ENCODE measurements at regions not wholly inside any gene's neighbourhood (a gene's known extent, or its start where the extent isn't known, plus 50 kb on each side); places are given as distances from the start of the nearest gene placed in this dataset.

GRCh38 chr6:147648916-147649315 is 140.4 kb downstream of the SAMD5 start:
- no peaks in the 10 kb centered on the region for H3K9me3 ChIP-seq (ENCODE audit: insufficient read depth in 2 of 2, low read depth in 1 of 2, low read length in 1 of 2)
- no peak overlapping the region for H3K56ac ChIP-seq (replicated peaks; ENCODE audit: insufficient read length, low read depth, low read length)
- H2BK120ac ChIP-seq (replicated peaks; ENCODE audit: low read depth, low read length): no peak overlapping the region
- H3K36me3 ChIP-seq (ENCODE audit: control insufficient read depth in 2 of 4, insufficient read depth in 4 of 4, low read length in 3 of 4): no peaks in the 10 kb centered on the region
- no peaks in the 10 kb centered on the region for H4K20me1 ChIP-seq (replicated peaks in 1 of 2; ENCODE audit: control insufficient read depth in 1 of 2, insufficient read depth in 2 of 2, low read length in 2 of 2)
- no peak overlapping the region for H2BK5ac ChIP-seq (ENCODE audit: low read depth, low read length)
- no peak overlapping the region for H4K5ac ChIP-seq (ENCODE audit: insufficient read length, low read depth, low read length)
- WGBS, 2 experiments (ENCODE audit: extremely low coverage in 1 of 2, insufficient coverage in 1 of 2, insufficient read length in 1 of 2, insufficient replicate concordance in 2 of 2, low coverage in 1 of 2, low lambda C conversion rate in 2 of 2, missing lambda C conversion rate in 1 of 2): 89% methylated on average over 2 of the region's 2 CpGs; no CpG with 5 or more reads in 1 of the 2 experiments
- POLR2A ChIA-PET (ENCODE audit: partially characterized antibody): interaction anchor here (0.7 kb wide), 1 partner anchor 355 kb away, joined by 3 read pairs; no protein-coding TSS in a partner anchor
- no peak overlapping the region for H3K4me3 ChIP-seq (ENCODE audit: extremely low read depth in 1 of 4, insufficient read depth in 2 of 4, low read depth in 3 of 4, low read length in 4 of 4)
- no peak overlapping the region for H2AK5ac ChIP-seq (ENCODE audit: low read depth, low read length)
- no peak overlapping the region for H3K23ac ChIP-seq (ENCODE audit: insufficient read length)
- H3K18ac ChIP-seq (ENCODE audit: extremely low read depth, low read length): no peak overlapping the region
- H4K8ac ChIP-seq (ENCODE audit: extremely low read depth, insufficient read depth, low read length): no peak overlapping the region
- CTCF ChIA-PET (ENCODE audit: partially characterized antibody): interaction anchor here (1.0 kb wide), 1 partner anchor 240 kb away, joined by 3 read pairs; no protein-coding TSS in a partner anchor
- no peak overlapping the region for H3K4me2 ChIP-seq (ENCODE audit: insufficient read depth in 1 of 2, low read depth in 2 of 2, low read length in 2 of 2)
- H3K9ac ChIP-seq (replicated peaks in 1 of 4; ENCODE audit: extremely low read depth in 1 of 4, low read depth in 3 of 4, low read length in 3 of 4): no peak overlapping the region
- no peaks in the 10 kb centered on the region for H3K23me2 ChIP-seq (ENCODE audit: low read depth, low read length)
- no peak overlapping the region for H3K4ac ChIP-seq (replicated peaks; ENCODE audit: insufficient read length, low read depth, low read length)
- no peak overlapping the region for H4K91ac ChIP-seq (replicated peaks; ENCODE audit: insufficient read length, low read length)
- FAIRE-seq: no peak
- no peak overlapping the region for H3K14ac ChIP-seq (ENCODE audit: insufficient read length)
- no peak for DNase-seq (ENCODE audit: low read depth in 1 of 2, low spot score in 2 of 2)
- no peak overlapping the region for H2BK20ac ChIP-seq (ENCODE audit: low read length)
- no peak overlapping the region for H2BK15ac ChIP-seq (ENCODE audit: low read length)
- no peak overlapping the region for H3K27ac ChIP-seq (ENCODE audit: low read depth, low read length)
- H3K27me3 ChIP-seq (replicated peaks in 1 of 4; ENCODE audit: control insufficient read depth in 3 of 4, extremely low read depth in 1 of 4, insufficient read depth in 3 of 4, low read length in 3 of 4): no peaks in the 10 kb centered on the region
- H2AFZ ChIP-seq (ENCODE audit: low read length): no peak overlapping the region
- TF ChIP-seq SIN3A (conservative IDR thresholded peaks at IDR 0.05 in 1 of 2, IDR thresholded peaks at IDR 0.05 in 1 of 2; ENCODE audit: low read depth in 1 of 2, low read length in 2 of 2) (no peak), SAP30 (IDR thresholded peaks at IDR 0.05; ENCODE audit: insufficient read depth, insufficient replicate concordance, low read length) (no peak), EP300 (IDR thresholded peaks at IDR 0.05; ENCODE audit: borderline replicate concordance in 1 of 2, low read depth in 2 of 2, low read length in 2 of 2) (no peak), TAF1 (IDR thresholded peaks at IDR 0.05; ENCODE audit: low read depth, low read length) (no peak)
- H3K79me2 ChIP-seq (ENCODE audit: control insufficient read depth in 1 of 2, insufficient read depth in 2 of 2, low read length in 2 of 2): no peaks in the 10 kb centered on the region
- H3K4me1 ChIP-seq (replicated peaks in 1 of 4; ENCODE audit: control insufficient read depth in 3 of 4, insufficient read depth in 4 of 4, low read length in 3 of 4): no peaks in the 10 kb centered on the region
- no peaks in the 10 kb centered on the region for H3K79me1 ChIP-seq (ENCODE audit: low read depth, low read length)
- H2BK12ac ChIP-seq (ENCODE audit: low read depth, low read length): no peak overlapping the region

All from H1 (cell line).